Progenitor cell of endocrine pancreas (in vitro differentiated cells): ENCODE measurements at regions not wholly inside any gene's neighbourhood (a gene's known extent, or its start where the extent isn't known, plus 50 kb on each side); places are given as distances from the start of the nearest gene placed in this dataset.
A peak's percentile ranks its signal among the peaks of the same experiment; 100 is the strongest.

Experiments used
- DNase-seq: peaks from one replicate; pipeline ENCODE4 v3.0.0; 2021; ENCODE audit warnings: low spot score; ENCODE audit not compliant: unreplicated experiment
- H3K27ac Mint-ChIP-seq: 2 replicates; pipeline ENCODE4 v1.8.0; 2021; ENCODE audit warnings: mild to moderate bottlenecking, moderate library complexity, mixed read lengths
- H3K27me3 Mint-ChIP-seq: 2 replicates; pipeline ENCODE4 v1.8.0; 2021; ENCODE audit warnings: mixed read lengths
- H3K36me3 Mint-ChIP-seq: 2 replicates; pipeline ENCODE4 v1.8.0; 2022; ENCODE audit warnings: mixed read lengths; ENCODE audit not compliant: insufficient read depth
- H3K4me1 Mint-ChIP-seq: 2 replicates; pipeline ENCODE4 v1.8.0; 2021; ENCODE audit warnings: low read depth, mixed read lengths
- H3K4me3 Mint-ChIP-seq: 2 replicates; pipeline ENCODE4 v1.8.0; 2021; ENCODE audit warnings: low read depth, mild to moderate bottlenecking, moderate library complexity, mixed read lengths
- H3K9me3 Mint-ChIP-seq: 2 replicates; pipeline ENCODE4 v1.8.0; 2021; ENCODE audit warnings: low read depth, mixed read lengths
- CTCF ChIP-seq: fragments of 200-600 bp; sonication (generic); IDR thresholded peaks from one replicate; pipeline ENCODE4 v1.5.0; 2021; ENCODE audit warnings: antibody characterized with exemption, mild to moderate bottlenecking; ENCODE audit not compliant: unreplicated experiment

DNA sequence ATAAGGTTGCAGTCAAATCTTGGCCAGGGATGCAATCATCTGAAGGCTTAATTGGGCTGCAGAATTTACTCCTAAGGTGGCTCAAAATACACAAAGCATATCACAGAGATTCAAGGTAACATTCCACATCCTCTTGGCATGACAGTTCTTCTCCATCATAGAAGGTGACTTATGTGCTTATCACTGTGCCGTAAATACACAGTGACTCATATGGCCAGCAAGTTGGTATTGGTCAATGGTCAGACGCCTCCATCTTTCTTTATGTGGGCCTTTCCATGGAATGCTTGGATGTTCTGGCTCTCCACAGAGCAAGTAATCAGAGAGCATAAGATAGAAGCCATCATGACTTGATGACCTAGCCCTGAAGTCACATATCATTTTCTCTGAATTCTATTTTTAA, 168.8 kb upstream of the ST8SIA2 start:
- Mint-ChIP-seq H3K9me3 (peaks cover 6% of the 10 kb centered on the region), H3K27me3 (no peaks in the 10 kb centered on the region), H3K4me1 (no peaks in the 10 kb centered on the region), H3K4me3 (no peak overlapping the region), H3K27ac (no peak overlapping the region), H3K36me3 (no peaks in the 10 kb centered on the region)
- no peak for TF ChIP-seq CTCF
- no peak for DNase-seq

DNA sequence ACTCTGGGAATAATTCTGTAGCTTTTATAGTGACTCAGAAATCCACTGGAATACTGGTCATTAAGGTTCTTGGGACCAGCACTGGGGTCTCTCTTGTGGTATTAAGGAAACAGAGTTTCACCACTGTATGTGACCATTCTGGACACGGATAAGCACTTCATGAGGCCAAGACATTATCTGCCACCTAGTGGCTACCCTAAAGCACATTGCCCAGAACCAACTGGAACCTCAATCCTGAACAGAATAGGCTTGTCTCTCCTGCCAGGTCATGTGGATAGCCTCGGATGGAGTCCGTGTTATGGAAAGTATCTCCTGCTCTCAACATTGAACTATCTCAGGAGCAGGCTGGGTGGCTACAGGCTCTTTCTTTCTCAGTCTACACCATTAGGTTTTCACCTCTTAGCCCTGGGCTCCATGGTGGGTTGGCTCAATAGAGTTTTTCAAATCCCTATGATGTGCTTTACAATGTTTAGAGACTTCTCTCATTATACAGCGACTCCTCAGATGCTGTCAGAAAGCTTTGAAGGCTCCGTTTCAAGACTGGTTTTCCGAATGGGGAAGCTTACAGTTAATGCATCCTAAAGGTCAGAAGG, 167.6 kb upstream of the ST8SIA2 start:
- Mint-ChIP-seq H3K27ac (no peak overlapping the region), H3K9me3 (peaks cover 6% of the 10 kb centered on the region), H3K36me3 (no peaks in the 10 kb centered on the region), H3K4me3 (no peak overlapping the region), H3K27me3 (no peaks in the 10 kb centered on the region), H3K4me1 (no peaks in the 10 kb centered on the region)
- DNase-seq: no peak
- peak; percentile 66 for TF ChIP-seq CTCF

- H3K4me1 Mint-ChIP-seq: no peaks in the 10 kb centered on the region
- DNase-seq: no peak
- H3K4me3 Mint-ChIP-seq: no peak overlapping the region
- H3K9me3 Mint-ChIP-seq: peaks cover 4% of the 10 kb centered on the region
- H3K27me3 Mint-ChIP-seq: peaks cover 9% of the 10 kb centered on the region
- TF ChIP-seq CTCF: no peak
- H3K36me3 Mint-ChIP-seq: no peaks in the 10 kb centered on the region
- H3K27ac Mint-ChIP-seq: no peak overlapping the region
Observed at GRCh38 chr15:92228830-92229229, 164.9 kb upstream of the ST8SIA2 start.

DNA sequence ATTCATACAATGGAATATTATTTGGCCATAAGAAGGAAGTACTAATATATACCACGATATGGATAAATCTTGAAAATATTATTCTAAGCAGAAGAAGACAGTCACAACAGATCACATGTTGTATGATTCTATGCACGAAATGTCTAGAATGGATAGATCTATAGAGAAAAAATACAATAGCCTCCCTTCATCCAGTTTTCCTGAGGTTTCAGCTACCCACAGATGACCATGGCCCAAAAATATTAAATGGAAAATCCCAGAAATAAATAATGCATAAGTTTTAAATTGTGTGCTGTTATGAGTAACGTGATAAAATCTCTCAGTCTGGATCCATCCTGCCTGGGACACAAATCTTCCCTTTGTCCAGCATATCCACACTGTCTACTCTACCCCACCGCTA, 162.2 kb upstream of the ST8SIA2 start:
- peaks cover 7% of the 10 kb centered on the region for H3K9me3 Mint-ChIP-seq
- H3K27ac Mint-ChIP-seq: no peak overlapping the region
- TF ChIP-seq CTCF: no peak
- no peaks in the 10 kb centered on the region for H3K36me3 Mint-ChIP-seq
- DNase-seq: no peak
- H3K4me3 Mint-ChIP-seq: no peak overlapping the region
- peaks cover 9% of the 10 kb centered on the region for H3K27me3 Mint-ChIP-seq
- H3K4me1 Mint-ChIP-seq: no peaks in the 10 kb centered on the region

GRCh38 chr15:92232317-92232716, 161.4 kb upstream of the ST8SIA2 start:
- peaks cover 7% of the 10 kb centered on the region for H3K9me3 Mint-ChIP-seq
- H3K27me3 Mint-ChIP-seq: peaks cover 9% of the 10 kb centered on the region
- DNase-seq: no peak
- H3K27ac Mint-ChIP-seq: no peak overlapping the region
- no peak overlapping the region for H3K4me3 Mint-ChIP-seq
- no peaks in the 10 kb centered on the region for H3K36me3 Mint-ChIP-seq
- no peaks in the 10 kb centered on the region for H3K4me1 Mint-ChIP-seq
- no peak for TF ChIP-seq CTCF
